ENCODE measurements at regions not wholly inside any gene's neighbourhood (a gene's known extent, or its start where the extent isn't known, plus 50 kb on each side); places are given as distances from the start of the nearest gene placed in this dataset.

- H3K9me3 ChIP-seq (ENCODE audit: low read length): no peaks in the 10 kb centered on the region
- TF ChIP-seq EZH2 (IDR thresholded peaks at IDR 0.05; ENCODE audit: borderline replicate concordance, low read length): no peak
- TF ChIP-seq, protein P1, sequence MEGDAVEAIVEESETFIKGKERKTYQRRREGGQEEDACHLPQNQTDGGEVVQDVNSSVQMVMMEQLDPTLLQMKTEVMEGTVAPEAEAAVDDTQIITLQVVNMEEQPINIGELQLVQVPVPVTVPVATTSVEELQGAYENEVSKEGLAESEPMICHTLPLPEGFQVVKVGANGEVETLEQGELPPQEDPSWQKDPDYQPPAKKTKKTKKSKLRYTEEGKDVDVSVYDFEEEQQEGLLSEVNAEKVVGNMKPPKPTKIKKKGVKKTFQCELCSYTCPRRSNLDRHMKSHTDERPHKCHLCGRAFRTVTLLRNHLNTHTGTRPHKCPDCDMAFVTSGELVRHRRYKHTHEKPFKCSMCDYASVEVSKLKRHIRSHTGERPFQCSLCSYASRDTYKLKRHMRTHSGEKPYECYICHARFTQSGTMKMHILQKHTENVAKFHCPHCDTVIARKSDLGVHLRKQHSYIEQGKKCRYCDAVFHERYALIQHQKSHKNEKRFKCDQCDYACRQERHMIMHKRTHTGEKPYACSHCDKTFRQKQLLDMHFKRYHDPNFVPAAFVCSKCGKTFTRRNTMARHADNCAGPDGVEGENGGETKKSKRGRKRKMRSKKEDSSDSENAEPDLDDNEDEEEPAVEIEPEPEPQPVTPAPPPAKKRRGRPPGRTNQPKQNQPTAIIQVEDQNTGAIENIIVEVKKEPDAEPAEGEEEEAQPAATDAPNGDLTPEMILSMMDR (IDR thresholded peaks at IDR 0.05; ENCODE audit: low read length): no peak
- no peak overlapping the region for H2AFZ ChIP-seq (ENCODE audit: low read length)
- H4K20me1 ChIP-seq (ENCODE audit: insufficient read depth, low read length): no peaks in the 10 kb centered on the region
- no peak overlapping the region for H3K4me3 ChIP-seq (ENCODE audit: low read depth, low read length, poor library complexity, severe bottlenecking)
- no peak overlapping the region for H3K27ac ChIP-seq (ENCODE audit: low read depth, low read length, poor library complexity, severe bottlenecking)
- H3K4me2 ChIP-seq (ENCODE audit: low read length): no peak overlapping the region
- H3K9ac ChIP-seq (ENCODE audit: low read length): no peak overlapping the region
- no peaks in the 10 kb centered on the region for H3K36me3 ChIP-seq (ENCODE audit: insufficient read depth, low read length)
- H3K9me2 ChIP-seq (ENCODE audit: low read depth, low read length): no peaks in the 10 kb centered on the region
- H3K4me1 ChIP-seq (ENCODE audit: insufficient read depth, low read length, severe bottlenecking): no peaks in the 10 kb centered on the region
- H3K27me3 ChIP-seq (ENCODE audit: insufficient read depth, low read length): no peaks in the 10 kb centered on the region
- H3F3A ChIP-seq (ENCODE audit: insufficient read depth, low read length): no peaks in the 10 kb centered on the region
- no peaks in the 10 kb centered on the region for H3K79me2 ChIP-seq (ENCODE audit: insufficient read depth, low read length)
Measured at GRCh38 chr5:104736073-104736472, 1173.5 kb upstream of the NUDT12 start.

- Histone ChIP-seq H3K27ac (ENCODE audit: low read depth, low read length, poor library complexity, severe bottlenecking) (no peak overlapping the region), H3F3A (ENCODE audit: insufficient read depth, low read length) (no peaks in the 10 kb centered on the region)
- TF ChIP-seq EZH2 (IDR thresholded peaks at IDR 0.05; ENCODE audit: borderline replicate concordance, low read length): no peak
- TF ChIP-seq, protein P1 (IDR thresholded peaks at IDR 0.05; ENCODE audit: low read length): no peak
Measured at GRCh38 chr5:104734046-104734445, 1171.5 kb upstream of the NUDT12 start.

DNA sequence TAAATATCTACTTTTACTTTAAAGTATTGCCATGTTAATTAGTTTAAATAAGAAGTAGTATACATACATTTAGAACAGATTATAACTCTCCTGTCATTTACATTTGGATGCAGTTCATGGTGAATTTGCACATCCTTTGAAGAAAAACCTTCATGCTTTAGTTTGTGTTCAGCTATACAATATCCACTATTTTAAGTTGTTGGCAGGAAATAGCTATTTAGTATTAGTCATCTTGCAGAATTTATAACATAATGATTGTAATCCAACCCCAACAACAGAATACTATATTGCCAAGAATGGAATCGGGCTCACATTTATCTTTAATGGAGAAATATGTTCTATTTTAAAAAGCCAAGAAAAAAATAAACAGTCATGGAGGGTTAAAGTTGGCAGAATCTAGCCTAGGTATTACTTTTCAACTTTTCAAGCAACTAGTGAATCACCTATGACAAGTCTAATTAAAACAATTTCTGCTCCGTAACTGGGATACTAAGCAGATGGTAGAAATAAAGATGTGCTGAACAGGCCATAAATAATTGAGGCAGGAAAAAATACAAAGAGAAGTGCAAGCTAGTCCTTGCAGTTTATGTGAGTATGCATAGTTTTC lies 1170.6 kb upstream of the NUDT12 start:
- H2AFZ ChIP-seq (ENCODE audit: low read length): no peak overlapping the region
- H3K79me2 ChIP-seq (ENCODE audit: insufficient read depth, low read length): no peaks in the 10 kb centered on the region
- no peak overlapping the region for H3K27ac ChIP-seq (ENCODE audit: low read depth, low read length, poor library complexity, severe bottlenecking)
- H3K4me3 ChIP-seq (ENCODE audit: low read depth, low read length, poor library complexity, severe bottlenecking): no peak overlapping the region
- no peaks in the 10 kb centered on the region for H3F3A ChIP-seq (ENCODE audit: insufficient read depth, low read length)
- H3K27me3 ChIP-seq (ENCODE audit: insufficient read depth, low read length): no peaks in the 10 kb centered on the region
- no peaks in the 10 kb centered on the region for H3K9me2 ChIP-seq (ENCODE audit: low read depth, low read length)
- TF ChIP-seq, protein P1 (IDR thresholded peaks at IDR 0.05; ENCODE audit: low read length): no peak
- no peak for TF ChIP-seq EZH2 (IDR thresholded peaks at IDR 0.05; ENCODE audit: borderline replicate concordance, low read length)
- no peak overlapping the region for H3K9ac ChIP-seq (ENCODE audit: low read length)
- H3K4me2 ChIP-seq (ENCODE audit: low read length): no peak overlapping the region
- no peaks in the 10 kb centered on the region for H3K9me3 ChIP-seq (ENCODE audit: low read length)
- no peaks in the 10 kb centered on the region for H3K36me3 ChIP-seq (ENCODE audit: insufficient read depth, low read length)
- no peaks in the 10 kb centered on the region for H4K20me1 ChIP-seq (ENCODE audit: insufficient read depth, low read length)
- no peaks in the 10 kb centered on the region for H3K4me1 ChIP-seq (ENCODE audit: insufficient read depth, low read length, severe bottlenecking)

More at GRCh38 chr5:104734046-104734445, 1171.5 kb upstream of the NUDT12 start:
- no peaks in the 10 kb centered on the region for H3K79me2 ChIP-seq (ENCODE audit: insufficient read depth, low read length)
- H3K27me3 ChIP-seq (ENCODE audit: insufficient read depth, low read length): no peaks in the 10 kb centered on the region
- no peaks in the 10 kb centered on the region for H3K4me1 ChIP-seq (ENCODE audit: insufficient read depth, low read length, severe bottlenecking)
- no peaks in the 10 kb centered on the region for H3K36me3 ChIP-seq (ENCODE audit: insufficient read depth, low read length)
- no peak overlapping the region for H2AFZ ChIP-seq (ENCODE audit: low read length)
- H3K4me3 ChIP-seq (ENCODE audit: low read depth, low read length, poor library complexity, severe bottlenecking): no peak overlapping the region
- H4K20me1 ChIP-seq (ENCODE audit: insufficient read depth, low read length): no peaks in the 10 kb centered on the region
- H3K9me3 ChIP-seq (ENCODE audit: low read length): no peaks in the 10 kb centered on the region
- no peaks in the 10 kb centered on the region for H3K9me2 ChIP-seq (ENCODE audit: low read depth, low read length)
- H3K4me2 ChIP-seq (ENCODE audit: low read length): no peak overlapping the region
- no peak overlapping the region for H3K9ac ChIP-seq (ENCODE audit: low read length)
